IMR-90 (cell line): ENCODE measurements at regions not wholly inside any gene's neighbourhood (a gene's known extent, or its start where the extent isn't known, plus 50 kb on each side); places are given as distances from the start of the nearest gene placed in this dataset.

Experiments
- ATAC-seq: fragments of 200-7000 bp; cut with Tn5 transposase; 2 replicates; pipeline ENCODE4 v1.9.1; 2020; ENCODE audit warnings: low read depth, mild to moderate bottlenecking, moderate library complexity
- BruUV-seq: library from RNA; stranded (reverse); fragments of 400-500 nt; replicated peaks from 2 replicates; lab custom pipeline; 2021; lab: Mats Ljungman, UMichigan
- CTCF ChIA-PET: fragments of 300-600 bp; formaldehyde crosslinking; extraction: SDS; loops from one replicate; lab custom pipeline; 2021; ENCODE audit warnings: antibody characterized with exemption; lab: Yijun Ruan, JAX
- POLR2A ChIA-PET: fragments of 300-600 bp; sonication (Branson Sonifier 250); formaldehyde crosslinking; loops from one replicate; lab custom pipeline; 2022; ENCODE audit warnings: antibody characterized with exemption; ENCODE audit not compliant: unreplicated experiment; lab: Charles Lee
- DNase-seq: peaks from one replicate; pipeline ENCODE4 v3.0.0; 2013
- H2AFZ ChIP-seq: replicated peaks from 2 replicates; pipeline ENCODE3; 2013; ENCODE audit warnings: low read length, mild to moderate bottlenecking; ENCODE audit not compliant: poor library complexity
- H2AK5ac ChIP-seq: 2 replicates; pipeline ENCODE4 v1.6.1; 2013; ENCODE audit warnings: low read depth, low read length, inconsistent platforms
- H2AK9ac ChIP-seq: replicated peaks from 2 replicates; pipeline ENCODE3; 2013; ENCODE audit warnings: mild to moderate bottlenecking, low read depth, low read length, moderate library complexity; ENCODE audit not compliant: poor library complexity
- H2BK120ac ChIP-seq: 2 replicates; pipeline ENCODE4 v1.6.1; 2013; ENCODE audit warnings: low read depth, low read length, inconsistent platforms
- H2BK15ac ChIP-seq: 3 replicates; pipeline ENCODE4 v1.6.1; 2013; ENCODE audit warnings: low read depth, low read length, inconsistent platforms
- H2BK20ac ChIP-seq: 2 replicates; pipeline ENCODE4 v1.6.1; 2013; ENCODE audit warnings: low read depth, mild to moderate bottlenecking, inconsistent platforms, low read length, moderate library complexity
- H2BK5ac ChIP-seq: 2 replicates; pipeline ENCODE4 v1.6.1; 2013; ENCODE audit warnings: mild to moderate bottlenecking, low read depth, low read length, inconsistent platforms; ENCODE audit not compliant: poor library complexity, severe bottlenecking
- H3K14ac ChIP-seq: replicated peaks from 2 replicates; pipeline ENCODE4 v1.6.1; 2013; ENCODE audit warnings: low read depth, low read length, inconsistent platforms
- H3K18ac ChIP-seq: 2 replicates; pipeline ENCODE4 v1.6.1; 2013; ENCODE audit warnings: low read depth, low read length, control low read depth
- H3K23ac ChIP-seq: 2 replicates; pipeline ENCODE4 v1.6.1; 2013; ENCODE audit warnings: low read depth, low read length, inconsistent platforms
- H3K27ac ChIP-seq: 2 replicates; pipeline ENCODE4 v1.5.1; 2013; ENCODE audit warnings: mild to moderate bottlenecking, control low read depth, low read length; ENCODE audit not compliant: insufficient read depth
- H3K27me3 ChIP-seq: 2 replicates; pipeline ENCODE4 v1.6.1; 2013; ENCODE audit warnings: low read length; ENCODE audit not compliant: control insufficient read depth, insufficient read depth
- H3K36me3 ChIP-seq: 2 replicates; pipeline ENCODE4 v1.6.1; 2013; ENCODE audit warnings: low read length, mixed read lengths; ENCODE audit not compliant: control insufficient read depth, insufficient read depth
- H3K4ac ChIP-seq: 2 replicates; pipeline ENCODE4 v1.6.1; 2013; ENCODE audit warnings: low read depth, low read length, inconsistent platforms
- H3K4me1 ChIP-seq: 2 replicates; pipeline ENCODE4 v1.6.1; 2013; ENCODE audit warnings: low read length, mixed read lengths; ENCODE audit not compliant: control insufficient read depth, insufficient read depth
- H3K4me2 ChIP-seq: 2 replicates; pipeline ENCODE4 v1.6.1; 2013; ENCODE audit warnings: low read depth, mild to moderate bottlenecking, control low read depth, low read length, moderate library complexity
- H3K4me3 ChIP-seq: 2 replicates; pipeline ENCODE4 v1.5.1; 2013; ENCODE audit warnings: low read depth, mild to moderate bottlenecking, control low read depth, low read length, moderate library complexity; ENCODE audit not compliant: insufficient read depth
- H3K56ac ChIP-seq: 2 replicates; pipeline ENCODE4 v1.6.1; 2013; ENCODE audit warnings: low read length, inconsistent platforms; ENCODE audit not compliant: insufficient read depth; ENCODE audit errors: extremely low read depth
- H3K79me1 ChIP-seq, 2 experiments: 2 replicates each; pipeline ENCODE4 v1.6.1; 2013; ENCODE audit warnings: low read length in 2 of 2, inconsistent platforms in 1 of 2, low read depth in 1 of 2
- H3K9ac ChIP-seq: 2 replicates; pipeline ENCODE4 v1.6.1; 2013; ENCODE audit warnings: low read depth, low read length, control low read depth
- H3K9me1 ChIP-seq: 2 replicates; pipeline ENCODE4 v1.6.1; 2013; ENCODE audit warnings: low read length, inconsistent platforms; ENCODE audit not compliant: insufficient read depth
- H3K9me3 ChIP-seq: 2 replicates; pipeline ENCODE4 v1.6.1; 2013; ENCODE audit warnings: low read length; ENCODE audit not compliant: control insufficient read depth, insufficient read depth
- H4K20me1 ChIP-seq: 2 replicates; pipeline ENCODE4 v1.6.1; 2013; ENCODE audit warnings: low read length, inconsistent platforms; ENCODE audit not compliant: insufficient read depth
- H4K5ac ChIP-seq: 2 replicates; pipeline ENCODE4 v1.6.1; 2013; ENCODE audit warnings: mild to moderate bottlenecking, low read depth, low read length, control low read depth
- H4K8ac ChIP-seq, 2 experiments: 2 replicates each; pipeline ENCODE4 v1.6.1; 2013; ENCODE audit warnings: low read depth in 2 of 2, low read length in 2 of 2, control low read depth in 1 of 2, inconsistent platforms in 1 of 2
- H4K91ac ChIP-seq: 2 replicates; pipeline ENCODE4 v1.6.1; 2013; ENCODE audit warnings: low read depth, low read length, inconsistent platforms; ENCODE audit not compliant: insufficient read depth
- BHLHE40 ChIP-seq: fragments of 150-350 bp; IDR thresholded peaks from 2 replicates; pipeline ENCODE4 v1.6.1; 2016; ENCODE audit warnings: mild to moderate bottlenecking, low read depth, low read length
- CEBPB ChIP-seq: IDR thresholded peaks from 2 replicates; pipeline ENCODE4 v1.6.1; 2012; ENCODE audit warnings: low read depth, low read length, improper control_type of control experiment
- CHD1 ChIP-seq: IDR thresholded peaks from 2 replicates; pipeline ENCODE4 v1.6.1; 2012; ENCODE audit warnings: low read depth, low read length, improper control_type of control experiment
- FOS ChIP-seq: fragments of 150-350 bp; IDR thresholded peaks from 2 replicates; pipeline ENCODE4 v1.6.1; 2016; ENCODE audit warnings: low read depth, low read length
- MAFK ChIP-seq: IDR thresholded peaks from 2 replicates; pipeline ENCODE4 v1.6.1; 2012; ENCODE audit warnings: low read depth, low read length, improper control_type of control experiment
- MAZ ChIP-seq: IDR thresholded peaks from 2 replicates; pipeline ENCODE4 v1.6.1; 2012; ENCODE audit warnings: low read depth, mild to moderate bottlenecking, low read length, improper control_type of control experiment, moderate library complexity, borderline replicate concordance
- MXI1 ChIP-seq: IDR thresholded peaks from 2 replicates; pipeline ENCODE4 v1.6.1; 2012; ENCODE audit warnings: low read depth, mild to moderate bottlenecking, low read length, moderate library complexity, borderline replicate concordance
- NFE2L2 ChIP-seq: fragments of 150-350 bp; IDR thresholded peaks from 2 replicates; pipeline ENCODE4 v1.6.1; 2016; ENCODE audit warnings: low read depth, mild to moderate bottlenecking, low read length
- POLR2A ChIP-seq: IDR thresholded peaks from 2 replicates; pipeline ENCODE4 v1.6.1; 2012; ENCODE audit warnings: mild to moderate bottlenecking, low read depth, low read length
- RAD21 ChIP-seq: IDR thresholded peaks from 2 replicates; pipeline ENCODE4 v1.6.1; 2012; ENCODE audit warnings: low read length, improper control_type of control experiment
- RCOR1 ChIP-seq: IDR thresholded peaks from 2 replicates; pipeline ENCODE4 v1.6.1; 2012; ENCODE audit warnings: mild to moderate bottlenecking, low read length, improper control_type of control experiment; ENCODE audit not compliant: insufficient replicate concordance
- RFX5 ChIP-seq: IDR thresholded peaks from 2 replicates; pipeline ENCODE4 v1.8.0; 2012; ENCODE audit warnings: low read depth, mild to moderate bottlenecking, low read length, moderate library complexity
- SMC3 ChIP-seq: fragments of 150-350 bp; IDR thresholded peaks from 2 replicates; pipeline ENCODE4 v1.6.1; 2016; ENCODE audit warnings: low read depth, mild to moderate bottlenecking, antibody characterized with exemption, low read length, moderate library complexity
- WGBS, 2 experiments: methylation state at CpG; one replicate each; pipeline versions ENCODE4 v1.1.5 to v1.1.7; 2013; ENCODE audit warnings: missing lambda C conversion rate in 2 of 2; ENCODE audit not compliant: insufficient read length in 1 of 2; ENCODE audit errors: extremely low coverage in 2 of 2; 5-methylcytosine and 5-hydroxymethylcytosine counted together
- dilution Hi-C: fragments of 300-500 bp; cut with HindIII; formaldehyde crosslinking; loops from one replicate; pipeline ENCODE4 v1.14.3; 2018; ENCODE audit warnings: low sequenced_read_pairs; ENCODE audit not compliant: unreplicated experiment
- in situ Hi-C: fragments of 300-500 bp; cut with MboI; formaldehyde crosslinking; loops from 3 replicates; pipeline ENCODE4 v1.14.3; 2019; ENCODE audit warnings: low sequenced_read_pairs, inconsistent platforms, mixed read lengths
- intact Hi-C: fragments of 100-400 bp; cut with micrococcal nuclease; formaldehyde crosslinking; loops from 2 replicates; pipeline ENCODE4 v1.10.0; 2022
- TF ChIP-seq, protein P1 (sequence below): fragments of 150-350 bp; IDR thresholded peaks from 2 replicates; pipeline ENCODE4 v1.6.1; 2016; ENCODE audit warnings: low read depth, mild to moderate bottlenecking, low read length, moderate library complexity, borderline replicate concordance
- TF ChIP-seq, protein P2 (sequence below): conservative IDR thresholded peaks from 2 replicates; pipeline ENCODE4 v1.5.1; 2012; ENCODE audit warnings: mild to moderate bottlenecking, low read depth, low read length, improper control_type of control experiment
- TF ChIP-seq, protein P3 (sequence below): fragments of 150-350 bp; IDR thresholded peaks from 2 replicates; pipeline ENCODE4 v1.6.1; 2017; ENCODE audit warnings: mild to moderate bottlenecking, antibody characterized with exemption, low read length, low read depth

DNA sequence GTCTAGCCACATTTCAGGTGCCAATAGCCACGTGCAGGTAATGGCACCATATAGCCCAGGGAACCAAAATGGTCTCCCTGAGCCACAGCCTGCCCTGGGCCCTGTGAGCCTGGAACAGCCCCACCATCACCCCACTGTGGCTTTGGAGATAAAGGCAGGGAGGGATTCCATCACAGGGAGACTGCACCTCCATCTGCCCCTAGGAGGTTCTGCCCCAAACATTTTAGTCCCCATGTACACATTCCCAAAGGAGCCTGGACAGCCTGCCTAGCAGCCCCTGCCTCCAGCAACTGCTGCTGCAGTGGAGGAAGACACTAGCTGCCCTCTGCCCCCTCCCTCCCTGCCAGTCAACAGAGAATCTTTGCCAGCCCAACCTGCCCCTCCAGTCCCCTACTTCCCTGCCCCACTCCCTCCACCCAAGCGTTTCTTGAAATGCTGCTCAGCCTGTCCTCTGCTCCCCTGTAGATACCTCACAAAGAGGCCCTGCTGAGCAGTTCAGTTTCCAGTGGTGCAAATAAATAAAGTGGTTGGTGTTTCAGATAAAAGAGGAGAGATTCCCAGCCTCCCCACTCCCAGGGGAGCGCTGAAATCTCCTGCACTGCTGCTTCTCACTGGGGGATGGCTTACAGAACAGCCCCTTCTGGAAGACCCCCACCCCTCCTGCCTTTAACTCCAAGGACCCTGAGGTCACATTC is 921.8 kb downstream of the UQCRFS1 start:
- Histone ChIP-seq H2BK120ac (no peak overlapping the region), H4K91ac (no peak overlapping the region), H3K79me1 (no peaks in the 10 kb centered on the region), H3K9ac (no peak overlapping the region), H3K9me3 (peaks cover 35% of the 10 kb centered on the region), H3K18ac (no peak overlapping the region), H3K36me3 (no peaks in the 10 kb centered on the region), H2AK9ac (no peak overlapping the region), H4K8ac (no peak overlapping the region), H3K9me1 (no peaks in the 10 kb centered on the region), H3K4me1 (no peaks in the 10 kb centered on the region), H3K4me2 (no peak overlapping the region), H3K27ac (no peak overlapping the region), H3K4ac (no peak overlapping the region), H2BK15ac (no peak overlapping the region), H3K27me3 (no peaks in the 10 kb centered on the region), H3K4me3 (no peak overlapping the region), H3K23ac (no peak overlapping the region), H2BK20ac (no peak overlapping the region), H4K20me1 (no peaks in the 10 kb centered on the region), H3K14ac (no peak overlapping the region), H2AFZ (no peak overlapping the region), H2AK5ac (no peak overlapping the region), H3K56ac (no peak overlapping the region), H2BK5ac (no peak overlapping the region), H4K5ac (no peak overlapping the region)
- intact Hi-C loops (no loop called here), dilution Hi-C loops (no loop called here), in situ Hi-C loops (no loop called here)
- CTCF ChIA-PET, result no interaction called here
- no CpG with 5 or more reads among the region's 3 CpGs for WGBS, 2 experiments
- BruUV-seq, result no TSS peak
- no peak for DNase-seq
- TF ChIP-seq RCOR1, result no peak
- TF ChIP-seq FOS, result no peak
- no peak for TF ChIP-seq RFX5
- no peak for TF ChIP-seq MAFK
- TF ChIP-seq, protein P1, sequence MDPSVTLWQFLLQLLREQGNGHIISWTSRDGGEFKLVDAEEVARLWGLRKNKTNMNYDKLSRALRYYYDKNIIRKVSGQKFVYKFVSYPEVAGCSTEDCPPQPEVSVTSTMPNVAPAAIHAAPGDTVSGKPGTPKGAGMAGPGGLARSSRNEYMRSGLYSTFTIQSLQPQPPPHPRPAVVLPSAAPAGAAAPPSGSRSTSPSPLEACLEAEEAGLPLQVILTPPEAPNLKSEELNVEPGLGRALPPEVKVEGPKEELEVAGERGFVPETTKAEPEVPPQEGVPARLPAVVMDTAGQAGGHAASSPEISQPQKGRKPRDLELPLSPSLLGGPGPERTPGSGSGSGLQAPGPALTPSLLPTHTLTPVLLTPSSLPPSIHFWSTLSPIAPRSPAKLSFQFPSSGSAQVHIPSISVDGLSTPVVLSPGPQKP, result no peak
- TF ChIP-seq, protein P2, sequence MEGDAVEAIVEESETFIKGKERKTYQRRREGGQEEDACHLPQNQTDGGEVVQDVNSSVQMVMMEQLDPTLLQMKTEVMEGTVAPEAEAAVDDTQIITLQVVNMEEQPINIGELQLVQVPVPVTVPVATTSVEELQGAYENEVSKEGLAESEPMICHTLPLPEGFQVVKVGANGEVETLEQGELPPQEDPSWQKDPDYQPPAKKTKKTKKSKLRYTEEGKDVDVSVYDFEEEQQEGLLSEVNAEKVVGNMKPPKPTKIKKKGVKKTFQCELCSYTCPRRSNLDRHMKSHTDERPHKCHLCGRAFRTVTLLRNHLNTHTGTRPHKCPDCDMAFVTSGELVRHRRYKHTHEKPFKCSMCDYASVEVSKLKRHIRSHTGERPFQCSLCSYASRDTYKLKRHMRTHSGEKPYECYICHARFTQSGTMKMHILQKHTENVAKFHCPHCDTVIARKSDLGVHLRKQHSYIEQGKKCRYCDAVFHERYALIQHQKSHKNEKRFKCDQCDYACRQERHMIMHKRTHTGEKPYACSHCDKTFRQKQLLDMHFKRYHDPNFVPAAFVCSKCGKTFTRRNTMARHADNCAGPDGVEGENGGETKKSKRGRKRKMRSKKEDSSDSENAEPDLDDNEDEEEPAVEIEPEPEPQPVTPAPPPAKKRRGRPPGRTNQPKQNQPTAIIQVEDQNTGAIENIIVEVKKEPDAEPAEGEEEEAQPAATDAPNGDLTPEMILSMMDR, result no peak
- no peak for TF ChIP-seq MAZ
- no peak for TF ChIP-seq NFE2L2
- TF ChIP-seq CHD1, result no peak
- TF ChIP-seq SMC3, result no peak
- TF ChIP-seq RAD21, result no peak
- TF ChIP-seq CEBPB, result no peak
- TF ChIP-seq BHLHE40, result no peak
- TF ChIP-seq, protein P3, sequence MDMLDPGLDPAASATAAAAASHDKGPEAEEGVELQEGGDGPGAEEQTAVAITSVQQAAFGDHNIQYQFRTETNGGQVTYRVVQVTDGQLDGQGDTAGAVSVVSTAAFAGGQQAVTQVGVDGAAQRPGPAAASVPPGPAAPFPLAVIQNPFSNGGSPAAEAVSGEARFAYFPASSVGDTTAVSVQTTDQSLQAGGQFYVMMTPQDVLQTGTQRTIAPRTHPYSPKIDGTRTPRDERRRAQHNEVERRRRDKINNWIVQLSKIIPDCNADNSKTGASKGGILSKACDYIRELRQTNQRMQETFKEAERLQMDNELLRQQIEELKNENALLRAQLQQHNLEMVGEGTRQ, result no peak
- TF ChIP-seq MXI1, result no peak
- no peak for TF ChIP-seq POLR2A
- ATAC-seq, result no peak
- POLR2A ChIA-PET, result no interaction called here
